ENCODE measurements at regions not wholly inside any gene's neighbourhood (a gene's known extent, or its start where the extent isn't known, plus 50 kb on each side); places are given as distances from the start of the nearest gene placed in this dataset.

GRCh38 chr7:45514944-45515343 lies 59.2 kb upstream of the ADCY1 start:
- TF ChIP-seq POLR2A (IDR thresholded peaks at IDR 0.05) (no peak), CTCF (IDR thresholded peaks at IDR 0.05) (no peak), POLR2AphosphoS5 (IDR thresholded peaks at IDR 0.05) (no peak)
